Tibial artery (tissue), 4 donors: ENCODE measurements at regions not wholly inside any gene's neighbourhood (a gene's known extent, or its start where the extent isn't known, plus 50 kb on each side); places are given as distances from the start of the nearest gene placed in this dataset.

Experiments used
- DNase-seq, 2 donors: peaks; one replicate each; pipeline ENCODE4 v3.0.0-alpha.2; 2019
- H3K27ac ChIP-seq, 2 donors: fragments of 200-600 bp; sonication (generic) in 1 of 2; 1 replicate in 1 of 2; 2 replicates in 1 of 2; pipeline ENCODE4 v1.5.1; 2018 to 2019; ENCODE audit warnings: mild to moderate bottlenecking in 1 of 2
- H3K27me3 ChIP-seq, 2 donors: fragments of 200-600 bp; sonication (generic) in 1 of 2; one replicate each; pipeline versions ENCODE4 v1.5.1 to v1.6.0; 2016 to 2019
- H3K36me3 ChIP-seq, 3 donors: fragments of 200-600 bp; sonication (generic) in 2 of 3; one replicate each; pipeline ENCODE4 v1.5.1; 2016 to 2019; ENCODE audit warnings: mild to moderate bottlenecking in 2 of 3
- H3K4me1 ChIP-seq, 4 donors: fragments of 200-600 bp; sonication (generic) in 2 of 4; 1 replicate in 3 of 4; 2 replicates in 1 of 4; pipeline ENCODE4 v1.5.1; 2016 to 2019
- H3K4me3 ChIP-seq, 2 donors: fragments of 200-600 bp; sonication (generic) in 1 of 2; 1 replicate in 1 of 2; 2 replicates in 1 of 2; pipeline ENCODE4 v1.5.1; 2018 to 2019; ENCODE audit warnings: mild to moderate bottlenecking in 2 of 2
- H3K9me3 ChIP-seq, 3 donors: fragments of 200-600 bp; sonication (generic) in 1 of 3; one replicate each; pipeline ENCODE4 v1.5.1; 2016 to 2019
- intact Hi-C: fragments of 100-400 bp; cut with DNase I; formaldehyde crosslinking; loops from one replicate; pipeline ENCODE4 v1.15.0; 2023; ENCODE audit warnings: low total_unique reads
- TF ChIP-seq, protein P1 (sequence below), 2 experiments: fragments of 200-600 bp in 1 of 2; fragments of 450-650 bp in 1 of 2; IDR thresholded peaks; one replicate each; pipeline ENCODE4 v1.5.1; 2017 to 2019; ENCODE audit warnings: antibody characterized with exemption in 2 of 2, mild to moderate bottlenecking in 1 of 2, moderate library complexity in 1 of 2

GRCh38 chr6:165762125-165762524, 99.1 kb upstream of the PDE10A start:
- TF ChIP-seq, protein P1, sequence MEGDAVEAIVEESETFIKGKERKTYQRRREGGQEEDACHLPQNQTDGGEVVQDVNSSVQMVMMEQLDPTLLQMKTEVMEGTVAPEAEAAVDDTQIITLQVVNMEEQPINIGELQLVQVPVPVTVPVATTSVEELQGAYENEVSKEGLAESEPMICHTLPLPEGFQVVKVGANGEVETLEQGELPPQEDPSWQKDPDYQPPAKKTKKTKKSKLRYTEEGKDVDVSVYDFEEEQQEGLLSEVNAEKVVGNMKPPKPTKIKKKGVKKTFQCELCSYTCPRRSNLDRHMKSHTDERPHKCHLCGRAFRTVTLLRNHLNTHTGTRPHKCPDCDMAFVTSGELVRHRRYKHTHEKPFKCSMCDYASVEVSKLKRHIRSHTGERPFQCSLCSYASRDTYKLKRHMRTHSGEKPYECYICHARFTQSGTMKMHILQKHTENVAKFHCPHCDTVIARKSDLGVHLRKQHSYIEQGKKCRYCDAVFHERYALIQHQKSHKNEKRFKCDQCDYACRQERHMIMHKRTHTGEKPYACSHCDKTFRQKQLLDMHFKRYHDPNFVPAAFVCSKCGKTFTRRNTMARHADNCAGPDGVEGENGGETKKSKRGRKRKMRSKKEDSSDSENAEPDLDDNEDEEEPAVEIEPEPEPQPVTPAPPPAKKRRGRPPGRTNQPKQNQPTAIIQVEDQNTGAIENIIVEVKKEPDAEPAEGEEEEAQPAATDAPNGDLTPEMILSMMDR (IDR thresholded peaks at IDR 0.05), result no peak
- no peak overlapping the region for H3K4me3 ChIP-seq
- DNase-seq, result no peak
- no peaks in the 10 kb centered on the region for H3K27me3 ChIP-seq
- H3K4me1 ChIP-seq, result no peaks in the 10 kb centered on the region
- peaks cover 0 to 6% (median 0%) of the 10 kb centered on the region in 3 donors for H3K9me3 ChIP-seq
- H3K27ac ChIP-seq, result no peak overlapping the region
- intact Hi-C loops, result no loop called here
- H3K36me3 ChIP-seq, result no peaks in the 10 kb centered on the region

GRCh38 chr6:165760803-165761185, 97.8 kb upstream of the PDE10A start:
- H3K27me3 ChIP-seq, result no peaks in the 10 kb centered on the region
- no peak overlapping the region for H3K4me3 ChIP-seq
- peaks cover 0 to 6% (median 0%) of the 10 kb centered on the region in 3 donors for H3K9me3 ChIP-seq
- no peaks in the 10 kb centered on the region for H3K4me1 ChIP-seq
- intact Hi-C loops, result no loop called here
- no peak for DNase-seq
- TF ChIP-seq, protein P1 (IDR thresholded peaks at IDR 0.05), result no peak
- no peak overlapping the region for H3K27ac ChIP-seq
- no peaks in the 10 kb centered on the region for H3K36me3 ChIP-seq

DNA sequence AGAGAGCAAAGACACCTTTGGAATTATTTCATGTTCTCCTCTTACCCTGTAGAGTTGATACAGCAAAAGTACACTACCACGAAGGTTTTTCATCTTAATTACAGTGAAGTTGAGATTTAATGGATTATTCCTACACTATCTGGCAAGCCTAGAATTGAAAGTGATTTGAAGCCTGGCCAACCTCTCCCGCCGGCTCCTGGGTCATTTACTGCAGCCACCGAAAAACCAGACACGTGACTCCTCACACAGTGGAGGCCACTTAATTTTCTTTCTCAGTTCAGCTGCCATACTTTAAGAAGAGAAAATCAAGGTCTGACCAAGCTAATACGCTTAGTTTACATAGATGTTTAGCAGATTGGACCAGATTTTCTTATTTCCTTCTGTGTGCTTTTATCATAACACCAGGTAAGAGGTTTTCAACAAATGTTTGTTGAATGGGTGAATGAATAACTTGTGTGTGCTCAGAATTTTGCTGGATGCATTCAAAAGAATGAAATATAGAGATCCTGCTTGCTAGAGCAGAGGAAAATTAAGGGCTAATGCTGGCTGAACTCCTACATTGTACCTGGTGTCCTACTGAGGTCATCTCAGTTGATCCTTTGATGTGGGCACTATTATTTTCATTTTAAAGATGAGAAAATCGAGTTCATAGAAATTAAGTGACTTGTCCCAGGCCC, 97.2 kb upstream of the PDE10A start:
- Histone ChIP-seq H3K4me3 (no peak overlapping the region), H3K4me1 (no peaks in the 10 kb centered on the region), H3K36me3 (no peaks in the 10 kb centered on the region), H3K27me3 (no peaks in the 10 kb centered on the region), H3K9me3 (peaks cover 0 to 6% (median 0%) of the 10 kb centered on the region in 3 donors), H3K27ac (no peak overlapping the region)
- DNase-seq, result no peak
- intact Hi-C loops, result no loop called here
- TF ChIP-seq, protein P1 (IDR thresholded peaks at IDR 0.05), result no peak

DNA sequence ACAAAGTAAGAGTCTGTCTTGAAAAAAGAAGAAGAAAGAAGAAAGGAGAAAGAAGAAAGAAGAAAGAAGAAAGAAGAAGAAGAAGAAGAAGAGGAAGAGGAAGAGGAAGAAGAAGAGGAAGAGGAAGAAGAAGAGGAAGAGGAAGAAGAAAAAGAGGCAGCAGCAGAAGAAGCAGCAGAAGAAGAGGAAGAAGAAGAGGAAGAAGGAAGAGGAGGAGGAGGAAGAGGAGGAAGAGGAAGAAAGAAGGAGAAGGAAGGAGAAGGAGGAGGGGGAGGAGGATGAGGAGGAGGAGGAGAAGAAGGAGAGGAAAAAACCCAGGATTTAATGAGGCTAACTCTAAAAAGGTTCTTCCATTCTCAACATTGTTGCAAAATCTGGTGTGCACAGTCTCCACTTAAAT, 95.4 kb upstream of the PDE10A start:
- DNase-seq, result no peak

GRCh38 chr6:165755583-165755982, 92.5 kb upstream of the PDE10A start:
- H3K36me3 ChIP-seq, result no peaks in the 10 kb centered on the region
- no peak for DNase-seq
- no peaks in the 10 kb centered on the region for H3K4me1 ChIP-seq
- intact Hi-C loops, result no loop called here
- no peak overlapping the region for H3K27ac ChIP-seq
- TF ChIP-seq, protein P1 (IDR thresholded peaks at IDR 0.05), result no peak
- H3K9me3 ChIP-seq, result no peaks in the 10 kb centered on the region
- H3K4me3 ChIP-seq, result no peak overlapping the region
- no peaks in the 10 kb centered on the region for H3K27me3 ChIP-seq

More for the DNA sequence above, 95.4 kb upstream of the PDE10A start:
- H3K27ac ChIP-seq, result no peak overlapping the region
- H3K4me1 ChIP-seq, result no peaks in the 10 kb centered on the region
- peaks cover 0 to 6% (median 0%) of the 10 kb centered on the region in 3 donors for H3K9me3 ChIP-seq
- no peak overlapping the region for H3K4me3 ChIP-seq
- TF ChIP-seq, protein P1 (IDR thresholded peaks at IDR 0.05), result no peak
- H3K27me3 ChIP-seq, result no peaks in the 10 kb centered on the region
- no peaks in the 10 kb centered on the region for H3K36me3 ChIP-seq
- intact Hi-C loops, result no loop called here
